Nephron progenitor cell (in vitro differentiated cells): ENCODE measurements at regions not wholly inside any gene's neighbourhood (a gene's known extent, or its start where the extent isn't known, plus 50 kb on each side); places are given as distances from the start of the nearest gene placed in this dataset.

Experiments used
- DNase-seq: peaks from one replicate; pipeline ENCODE4 v3.0.0; 2021
- H3K27ac Mint-ChIP-seq: 2 replicates; pipeline ENCODE4 v1.8.0; 2021; ENCODE audit warnings: mild to moderate bottlenecking, moderate library complexity, mixed read lengths
- H3K27me3 Mint-ChIP-seq: 2 replicates; pipeline ENCODE4 v1.8.0; 2021; ENCODE audit warnings: mild to moderate bottlenecking, low read depth, mixed read lengths; ENCODE audit not compliant: poor library complexity
- H3K36me3 Mint-ChIP-seq: 2 replicates; pipeline ENCODE4 v1.8.0; 2021; ENCODE audit warnings: low read depth, mixed read lengths
- H3K4me1 Mint-ChIP-seq: 2 replicates; pipeline ENCODE4 v1.8.0; 2021; ENCODE audit warnings: mixed read lengths
- H3K4me3 Mint-ChIP-seq: 2 replicates; pipeline ENCODE4 v1.8.0; 2021; ENCODE audit warnings: mild to moderate bottlenecking, moderate library complexity, mixed read lengths
- H3K9me3 Mint-ChIP-seq: 2 replicates; pipeline ENCODE4 v1.8.0; 2021; ENCODE audit warnings: mild to moderate bottlenecking, moderate library complexity, mixed read lengths
- TF ChIP-seq, protein P1 (sequence below): fragments of 200-600 bp; sonication (generic); IDR thresholded peaks from 2 replicates; pipeline ENCODE4 v1.5.0; 2021; ENCODE audit warnings: antibody characterized with exemption

DNA sequence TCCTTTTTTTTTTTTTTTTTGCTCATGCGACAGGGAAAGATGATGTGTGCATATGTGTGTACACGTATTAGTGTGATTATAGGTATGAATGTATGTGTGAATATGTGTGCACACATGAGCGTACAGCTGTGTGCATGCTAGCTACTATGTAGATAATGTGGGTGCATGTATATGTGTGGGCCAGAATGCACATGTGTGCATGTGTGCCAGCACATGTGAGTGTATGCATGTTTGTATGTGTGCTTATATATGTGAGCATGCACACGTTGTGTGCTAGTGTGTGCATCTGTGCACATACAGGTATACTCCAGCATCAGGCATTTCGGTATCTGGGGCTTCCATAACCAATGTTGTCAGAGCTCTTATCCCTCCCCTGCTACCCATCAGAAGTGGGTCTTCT is 541.1 kb downstream of the AACS start:
- Mint-ChIP-seq H3K27ac (no peak overlapping the region), H3K9me3 (peaks cover 17% of the 10 kb centered on the region), H3K4me1 (no peaks in the 10 kb centered on the region), H3K27me3 (no peaks in the 10 kb centered on the region), H3K4me3 (no peak overlapping the region), H3K36me3 (no peaks in the 10 kb centered on the region)
- DNase-seq = no peak
- TF ChIP-seq, protein P1, sequence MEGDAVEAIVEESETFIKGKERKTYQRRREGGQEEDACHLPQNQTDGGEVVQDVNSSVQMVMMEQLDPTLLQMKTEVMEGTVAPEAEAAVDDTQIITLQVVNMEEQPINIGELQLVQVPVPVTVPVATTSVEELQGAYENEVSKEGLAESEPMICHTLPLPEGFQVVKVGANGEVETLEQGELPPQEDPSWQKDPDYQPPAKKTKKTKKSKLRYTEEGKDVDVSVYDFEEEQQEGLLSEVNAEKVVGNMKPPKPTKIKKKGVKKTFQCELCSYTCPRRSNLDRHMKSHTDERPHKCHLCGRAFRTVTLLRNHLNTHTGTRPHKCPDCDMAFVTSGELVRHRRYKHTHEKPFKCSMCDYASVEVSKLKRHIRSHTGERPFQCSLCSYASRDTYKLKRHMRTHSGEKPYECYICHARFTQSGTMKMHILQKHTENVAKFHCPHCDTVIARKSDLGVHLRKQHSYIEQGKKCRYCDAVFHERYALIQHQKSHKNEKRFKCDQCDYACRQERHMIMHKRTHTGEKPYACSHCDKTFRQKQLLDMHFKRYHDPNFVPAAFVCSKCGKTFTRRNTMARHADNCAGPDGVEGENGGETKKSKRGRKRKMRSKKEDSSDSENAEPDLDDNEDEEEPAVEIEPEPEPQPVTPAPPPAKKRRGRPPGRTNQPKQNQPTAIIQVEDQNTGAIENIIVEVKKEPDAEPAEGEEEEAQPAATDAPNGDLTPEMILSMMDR = no peak

DNA sequence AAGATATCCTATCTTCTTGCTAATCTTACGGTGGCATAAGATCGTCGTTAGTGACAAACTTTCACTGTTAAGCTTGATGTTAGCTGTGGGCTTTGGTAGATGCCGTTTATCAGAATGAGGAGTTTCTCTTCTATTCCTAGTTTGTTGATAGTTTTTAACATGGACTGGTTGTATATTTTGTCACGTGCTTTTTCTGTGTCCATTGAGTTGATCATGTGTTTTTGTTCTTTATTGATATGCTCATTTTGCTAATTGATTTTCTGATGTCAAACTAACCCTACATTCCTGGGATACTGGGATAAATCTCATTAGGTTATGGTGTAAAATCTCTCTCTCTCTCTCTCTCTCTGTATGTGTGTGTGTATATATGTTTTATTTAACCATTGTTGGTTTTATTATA is 545.1 kb downstream of the AACS start:
- no peaks in the 10 kb centered on the region for H3K27me3 Mint-ChIP-seq
- H3K36me3 Mint-ChIP-seq = no peaks in the 10 kb centered on the region
- no peaks in the 10 kb centered on the region for H3K4me1 Mint-ChIP-seq
- no peak overlapping the region for H3K27ac Mint-ChIP-seq
- no peak for DNase-seq
- TF ChIP-seq, protein P1 = no peak
- no peaks in the 10 kb centered on the region for H3K9me3 Mint-ChIP-seq
- H3K4me3 Mint-ChIP-seq = no peak overlapping the region

DNA sequence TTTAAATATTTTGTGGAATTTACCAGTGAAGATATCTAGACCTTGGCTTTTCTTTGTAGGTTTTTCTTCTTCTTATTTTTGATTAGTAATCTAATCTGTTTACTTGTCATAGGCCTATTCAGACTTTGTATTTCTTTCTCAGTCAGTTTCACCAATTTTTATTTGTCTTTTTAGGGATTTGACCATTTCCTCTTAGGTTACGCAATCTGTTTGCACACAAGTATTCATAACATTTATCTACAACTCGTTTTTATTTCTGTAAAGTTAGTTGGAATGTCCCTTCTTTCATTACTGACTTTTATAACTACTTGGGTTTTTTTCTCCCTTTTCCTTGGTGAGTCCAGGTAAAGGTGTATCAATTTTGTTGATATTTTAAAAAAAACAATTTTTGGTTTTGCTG is 545.7 kb downstream of the AACS start:
- H3K36me3 Mint-ChIP-seq = no peaks in the 10 kb centered on the region
- H3K27me3 Mint-ChIP-seq = no peaks in the 10 kb centered on the region
- no peaks in the 10 kb centered on the region for H3K4me1 Mint-ChIP-seq
- no peak overlapping the region for H3K27ac Mint-ChIP-seq
- H3K9me3 Mint-ChIP-seq = no peaks in the 10 kb centered on the region
- no peak overlapping the region for H3K4me3 Mint-ChIP-seq
- DNase-seq = no peak
- TF ChIP-seq, protein P1 = no peak

DNA sequence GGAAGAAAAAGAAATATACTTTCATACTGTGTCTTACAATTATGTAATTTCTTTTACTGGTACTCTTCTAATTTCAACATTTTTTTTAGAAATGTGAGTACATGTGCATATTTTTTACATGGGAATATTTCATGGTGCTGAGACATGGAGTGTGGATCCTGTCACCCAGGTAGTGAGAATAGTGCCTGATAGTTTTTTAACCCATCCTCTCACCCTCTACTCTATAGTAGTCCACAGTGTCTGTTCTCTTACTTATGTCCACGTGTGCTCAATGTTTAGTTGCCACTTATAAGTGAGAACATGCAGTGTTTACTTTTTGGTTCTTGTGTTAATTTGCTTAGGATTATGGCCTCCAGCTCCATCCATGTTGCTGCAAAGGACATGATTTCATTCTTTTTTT is 548.8 kb downstream of the AACS start:
- Mint-ChIP-seq H3K27me3 (no peaks in the 10 kb centered on the region), H3K36me3 (no peaks in the 10 kb centered on the region), H3K27ac (no peak overlapping the region), H3K4me1 (no peaks in the 10 kb centered on the region), H3K4me3 (no peak overlapping the region), H3K9me3 (no peaks in the 10 kb centered on the region)
- TF ChIP-seq, protein P1 = no peak
- DNase-seq = no peak

DNA sequence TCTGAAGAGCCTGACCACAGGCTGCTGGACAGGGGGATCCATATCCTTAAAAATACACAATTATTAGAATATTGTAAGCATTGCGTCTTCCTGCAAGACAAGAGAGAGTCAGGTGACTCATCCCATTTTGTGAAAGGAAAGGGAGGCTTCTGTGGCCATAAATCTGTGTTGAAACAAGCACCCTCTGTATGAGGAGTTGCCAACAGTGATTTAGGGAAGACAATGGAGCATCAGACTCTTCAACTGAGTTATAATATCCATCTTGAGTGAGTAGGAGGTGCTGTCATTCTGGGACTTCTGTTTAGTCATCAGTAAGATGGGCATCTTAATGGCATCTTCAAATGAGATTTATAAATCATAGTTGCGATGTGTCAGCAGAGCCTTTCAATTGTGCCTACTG is 554.5 kb downstream of the AACS start:
- no peaks in the 10 kb centered on the region for H3K9me3 Mint-ChIP-seq
- no peaks in the 10 kb centered on the region for H3K4me1 Mint-ChIP-seq
- DNase-seq = no peak
- H3K4me3 Mint-ChIP-seq = no peak overlapping the region
- TF ChIP-seq, protein P1 = no peak
- no peaks in the 10 kb centered on the region for H3K36me3 Mint-ChIP-seq
- H3K27ac Mint-ChIP-seq = no peak overlapping the region
- no peaks in the 10 kb centered on the region for H3K27me3 Mint-ChIP-seq

DNA sequence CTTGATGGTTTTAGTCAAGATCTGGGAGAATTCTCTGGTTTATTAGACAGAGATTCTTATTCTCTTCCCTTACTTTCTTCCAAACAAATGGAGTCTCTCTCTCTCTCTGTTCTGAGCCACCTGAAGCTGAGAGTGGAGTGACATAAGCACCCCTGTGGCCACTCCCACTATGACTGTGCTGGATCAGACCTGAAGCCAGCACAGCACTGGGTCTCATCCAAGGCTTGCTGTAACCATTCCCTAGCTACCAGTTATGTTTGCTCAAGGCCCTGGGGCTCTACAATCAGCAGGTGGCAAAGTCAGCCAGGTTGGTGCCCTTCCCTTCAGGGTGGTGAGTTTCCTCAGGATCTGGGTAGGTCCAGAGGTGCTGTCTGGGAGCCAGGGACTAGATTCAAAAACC is 568.5 kb downstream of the AACS start:
- H3K4me3 Mint-ChIP-seq = no peak overlapping the region

More for the DNA sequence above, 568.5 kb downstream of the AACS start:
- TF ChIP-seq, protein P1 = no peak
- peaks cover 5% of the 10 kb centered on the region for H3K27me3 Mint-ChIP-seq
- H3K9me3 Mint-ChIP-seq = peaks cover 10% of the 10 kb centered on the region
- H3K36me3 Mint-ChIP-seq = no peaks in the 10 kb centered on the region
- no peaks in the 10 kb centered on the region for H3K4me1 Mint-ChIP-seq
- no peak for DNase-seq
- no peak overlapping the region for H3K27ac Mint-ChIP-seq
